ENCODE measurements at regions not wholly inside any gene's neighbourhood (a gene's known extent, or its start where the extent isn't known, plus 50 kb on each side); places are given as distances from the start of the nearest gene placed in this dataset.

DNA sequence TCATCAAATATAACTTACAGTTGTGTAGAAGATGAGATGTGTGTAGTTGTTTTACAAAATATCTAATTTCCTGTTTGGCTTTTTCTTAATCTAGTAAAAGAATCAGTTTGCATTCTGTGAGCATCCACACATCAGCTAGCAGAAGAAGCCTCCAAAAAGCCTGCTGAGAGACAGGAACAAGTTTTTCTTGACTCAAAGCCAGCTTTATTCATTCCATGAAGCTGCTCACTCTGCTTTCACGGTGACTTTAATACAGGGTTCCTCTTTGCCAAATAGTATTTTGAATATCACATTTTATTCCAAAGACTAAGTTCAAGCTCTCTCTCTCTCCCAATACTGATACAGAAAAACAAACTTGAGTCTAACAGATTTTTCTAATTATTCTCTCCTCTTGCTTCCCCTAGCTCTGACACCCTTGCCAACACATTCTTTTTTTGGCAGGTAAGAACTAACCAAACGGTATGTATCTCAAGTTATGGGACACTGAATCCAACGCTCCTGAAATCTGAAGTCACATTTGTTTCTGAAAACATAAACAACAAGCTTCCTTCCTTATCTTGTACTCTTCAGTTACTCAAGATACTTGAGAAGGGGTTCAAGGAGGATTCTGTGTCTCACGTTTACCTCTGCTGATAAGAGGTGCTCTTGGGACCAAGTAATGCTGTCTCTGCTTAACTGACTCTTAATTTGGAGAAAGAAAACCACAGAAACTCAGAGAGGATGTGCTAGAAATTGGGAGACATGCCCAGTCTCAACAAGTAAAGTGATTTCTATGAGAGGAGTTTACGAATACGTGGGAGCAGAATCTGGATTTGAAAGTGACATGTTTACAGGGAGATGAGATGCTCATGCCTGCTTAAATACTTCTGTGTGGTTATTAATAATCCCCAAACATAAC lies 184.2 kb upstream of the SPTLC3 start:
- TF ChIP-seq, protein P1, sequence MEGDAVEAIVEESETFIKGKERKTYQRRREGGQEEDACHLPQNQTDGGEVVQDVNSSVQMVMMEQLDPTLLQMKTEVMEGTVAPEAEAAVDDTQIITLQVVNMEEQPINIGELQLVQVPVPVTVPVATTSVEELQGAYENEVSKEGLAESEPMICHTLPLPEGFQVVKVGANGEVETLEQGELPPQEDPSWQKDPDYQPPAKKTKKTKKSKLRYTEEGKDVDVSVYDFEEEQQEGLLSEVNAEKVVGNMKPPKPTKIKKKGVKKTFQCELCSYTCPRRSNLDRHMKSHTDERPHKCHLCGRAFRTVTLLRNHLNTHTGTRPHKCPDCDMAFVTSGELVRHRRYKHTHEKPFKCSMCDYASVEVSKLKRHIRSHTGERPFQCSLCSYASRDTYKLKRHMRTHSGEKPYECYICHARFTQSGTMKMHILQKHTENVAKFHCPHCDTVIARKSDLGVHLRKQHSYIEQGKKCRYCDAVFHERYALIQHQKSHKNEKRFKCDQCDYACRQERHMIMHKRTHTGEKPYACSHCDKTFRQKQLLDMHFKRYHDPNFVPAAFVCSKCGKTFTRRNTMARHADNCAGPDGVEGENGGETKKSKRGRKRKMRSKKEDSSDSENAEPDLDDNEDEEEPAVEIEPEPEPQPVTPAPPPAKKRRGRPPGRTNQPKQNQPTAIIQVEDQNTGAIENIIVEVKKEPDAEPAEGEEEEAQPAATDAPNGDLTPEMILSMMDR (conservative IDR thresholded peaks at IDR 0.05 in 1 of 2, IDR thresholded peaks at IDR 0.05 in 1 of 2; ENCODE audit: extremely low read depth in 1 of 2, insufficient read depth in 1 of 2, low read depth in 1 of 2, low read length in 2 of 2): no peak
- no peak for TF ChIP-seq EZH2 (IDR thresholded peaks at IDR 0.05; ENCODE audit: borderline replicate concordance, low read length)
